Right cardiac atrium (tissue), 5 donors: ENCODE measurements at regions not wholly inside any gene's neighbourhood (a gene's known extent, or its start where the extent isn't known, plus 50 kb on each side); places are given as distances from the start of the nearest gene placed in this dataset.

Experiments used
- ATAC-seq, 2 donors: fragments of 200-7000 bp; cut with Tn5 transposase; one replicate each; pipeline versions ENCODE4 v1.8.0 to v1.9.1; 2020; ENCODE audit warnings: moderate library complexity in 2 of 2, mild to moderate bottlenecking in 1 of 2
- DNase-seq, 3 donors: peaks; one replicate each; pipeline ENCODE4 v3.0.0-alpha.2; 2020
- H3K27ac ChIP-seq: one replicate; pipeline ENCODE4 v1.5.1; 2013; ENCODE audit warnings: mild to moderate bottlenecking, low read length, control low read depth, moderate library complexity
- H3K27me3 ChIP-seq: one replicate; pipeline ENCODE4 v1.6.1; 2013; ENCODE audit not compliant: control insufficient read depth, insufficient read depth
- H3K4me1 ChIP-seq: one replicate; pipeline ENCODE4 v1.6.1; 2013; ENCODE audit warnings: low read length; ENCODE audit not compliant: control insufficient read depth, insufficient read depth
- H3K4me3 ChIP-seq: one replicate; pipeline ENCODE4 v1.5.1; 2013; ENCODE audit warnings: low read length, control low read depth
- H3K9me3 ChIP-seq: one replicate; pipeline ENCODE4 v1.6.1; 2013; ENCODE audit warnings: low read length; ENCODE audit not compliant: control insufficient read depth
- WGBS: extraction: QIAGEN DNeasy Blood & Tissue Kit; methylation state at CpG from one replicate; pipeline ENCODE4 v1.1.7; 2013; 5-methylcytosine and 5-hydroxymethylcytosine counted together
- intact Hi-C, 4 donors: fragments of 100-400 bp; cut with DNase I; formaldehyde crosslinking; loops; one replicate each; pipeline versions ENCODE4 v1.11.0 to v1.14.0; 2022 to 2023
- donor health status: healthy with polysubstance abuse.
- donor health status: DM: no; HTN: yes; CAD: no.
- donor health status: DM: no; HTN: no; CAD: no.
- donor health status: DM: no; HTN: yes; CAD: no; lungs with severe emphysema.
- donor health status: DM: yes; HTN: yes; CAD: no.

DNA sequence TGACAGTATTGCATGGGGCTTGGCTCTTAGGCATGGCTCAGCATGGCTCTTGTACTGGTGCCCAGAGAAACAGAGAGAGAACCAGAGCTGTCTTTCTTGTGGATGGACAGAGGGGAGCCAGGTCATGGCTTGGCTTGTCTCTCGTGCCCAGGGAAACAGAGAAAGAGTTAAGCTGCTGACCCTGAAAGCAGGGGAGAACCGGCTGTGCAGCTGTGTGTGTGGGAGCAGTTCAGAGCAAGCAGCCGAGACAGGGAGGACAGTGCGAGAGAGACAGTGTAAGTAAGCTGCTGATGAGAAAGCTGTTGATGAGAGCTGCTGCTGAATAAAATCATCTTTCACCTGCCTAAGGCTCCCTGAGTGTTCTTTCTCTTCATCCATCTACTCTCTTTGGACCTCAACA is 61.3 kb upstream of the DDHD1 start:
- DNase-seq (no peak), ATAC-seq (no peak)
- Histone ChIP-seq H3K4me3 (no peak overlapping the region), H3K4me1 (no peaks in the 10 kb centered on the region), H3K27ac (no peak overlapping the region), H3K9me3 (no peaks in the 10 kb centered on the region), H3K27me3 (no peaks in the 10 kb centered on the region)
- intact Hi-C loops = no loop called here
- 66% methylated on average over 4 of the region's 4 CpGs for WGBS

DNA sequence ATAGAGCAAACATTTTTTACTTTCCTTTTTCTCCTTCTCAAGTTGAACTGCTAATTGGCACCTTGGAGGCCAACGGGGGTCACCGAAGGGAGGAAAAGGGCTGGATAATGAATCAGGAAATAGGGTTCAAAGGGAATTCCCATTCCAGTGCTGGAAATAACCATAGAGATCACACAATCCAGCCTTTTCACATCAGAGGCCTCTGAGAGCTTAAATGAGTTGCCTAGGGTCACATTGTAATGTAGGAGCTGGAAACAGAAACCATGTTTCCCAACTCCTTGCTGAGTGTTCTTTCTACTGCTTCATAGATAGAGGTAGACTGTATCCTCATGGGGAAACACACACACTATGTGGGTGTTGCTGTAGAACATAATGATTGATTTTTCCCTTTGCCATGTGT is 60.6 kb upstream of the DDHD1 start:
- Histone ChIP-seq H3K27me3 (no peaks in the 10 kb centered on the region), H3K27ac (no peak overlapping the region), H3K4me3 (no peak overlapping the region), H3K9me3 (no peaks in the 10 kb centered on the region), H3K4me1 (no peaks in the 10 kb centered on the region)
- DNase-seq (no peak), ATAC-seq (no peak)
- 66% methylated on average over 2 of the region's 2 CpGs for WGBS
- intact Hi-C loops = no loop called here

DNA sequence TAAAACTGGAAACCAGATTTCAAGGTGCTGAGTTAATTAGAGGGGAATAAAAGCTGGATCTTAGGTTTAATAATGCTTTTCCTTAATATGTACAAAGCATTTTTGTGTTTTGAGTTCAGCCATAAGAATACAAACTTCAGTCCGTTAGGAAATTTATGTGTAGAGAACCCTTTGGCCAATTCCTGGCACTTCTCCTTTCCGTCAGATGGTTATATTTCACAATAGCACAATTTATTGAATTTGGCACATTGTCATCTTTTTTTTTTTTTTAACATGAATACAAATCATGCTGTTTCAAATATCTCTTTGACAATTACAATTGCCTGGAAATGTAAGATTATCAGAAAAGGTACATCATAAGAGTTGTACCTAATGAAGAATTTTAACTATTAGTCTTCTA is 56.2 kb upstream of the DDHD1 start:
- ATAC-seq = no peak
- intact Hi-C loops = no loop called here

More for the DNA sequence above, 56.2 kb upstream of the DDHD1 start:
- Histone ChIP-seq H3K9me3 (no peaks in the 10 kb centered on the region), H3K4me1 (no peaks in the 10 kb centered on the region), H3K27ac (no peak overlapping the region), H3K4me3 (no peak overlapping the region), H3K27me3 (no peaks in the 10 kb centered on the region)
- DNase-seq = no peak
- 19% methylated on average over 2 of the region's 2 CpGs for WGBS
